HG03460 (cell line): ENCODE measurements at regions not wholly inside any gene's neighbourhood (a gene's known extent, or its start where the extent isn't known, plus 50 kb on each side); places are given as distances from the start of the nearest gene placed in this dataset.

Experiments
- ATAC-seq: cut with Tn5 transposase; IDR thresholded peaks from one replicate; pipeline ENCODE4 v1.9.1; 2021; ENCODE audit not compliant: unreplicated experiment

DNA sequence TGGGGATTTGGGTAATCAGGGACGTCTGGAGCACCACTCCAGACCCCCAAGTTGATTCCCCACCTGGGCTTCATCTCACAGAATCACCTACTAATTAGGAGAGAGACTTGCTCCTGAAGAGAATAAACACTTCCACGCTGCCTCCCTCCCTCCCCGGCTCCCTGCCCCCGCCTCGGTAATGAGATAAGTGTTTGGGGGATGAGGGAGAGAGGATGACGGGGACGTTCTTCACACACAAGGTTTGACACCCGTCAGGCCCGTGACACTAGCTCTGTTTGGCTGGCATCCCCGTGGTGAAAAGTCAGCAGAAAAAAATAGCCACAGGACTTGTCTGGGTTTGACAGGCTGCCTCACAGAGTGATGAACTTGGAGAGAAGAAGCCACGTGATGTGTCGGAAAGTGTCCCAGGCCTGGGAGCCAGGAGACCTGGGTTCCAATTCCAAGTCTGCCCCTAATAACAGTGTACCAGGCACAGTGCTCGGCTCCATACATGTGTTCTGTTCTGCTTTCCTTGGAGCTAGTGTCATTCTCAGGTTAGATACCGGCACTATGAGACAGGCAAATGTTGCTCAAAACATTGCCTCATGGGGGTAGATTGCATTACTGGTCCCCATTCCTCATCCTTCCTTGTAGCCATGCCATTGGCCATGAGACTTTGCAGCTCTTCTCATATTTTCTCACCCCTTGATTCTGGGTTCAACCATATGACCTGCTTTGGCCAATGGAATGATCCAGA is 578.0 kb downstream of the BCOR start:
- no peak for ATAC-seq

DNA sequence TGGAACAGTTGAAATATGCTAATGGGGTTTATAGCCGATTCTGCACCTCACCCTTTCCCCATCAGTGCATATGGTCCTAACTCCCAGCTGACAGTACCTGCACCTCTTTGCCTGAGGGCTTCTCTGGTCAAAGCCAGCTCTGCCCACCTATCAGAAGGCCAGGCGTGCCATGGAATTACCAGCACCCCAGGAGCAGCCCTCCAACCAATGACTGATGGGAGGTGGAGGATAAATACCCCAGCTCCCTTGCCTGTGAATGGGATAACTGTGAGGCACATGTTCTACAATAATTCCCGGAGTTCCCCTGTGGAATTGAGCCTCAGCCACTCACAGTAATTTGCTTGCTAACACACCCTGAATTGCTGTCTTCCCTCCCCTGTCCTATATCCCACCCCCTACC is 572.0 kb downstream of the BCOR start:
- no peak for ATAC-seq

- ATAC-seq, result no peak
Observed at GRCh38 chrX:39527025-39527424, 570.7 kb downstream of the BCOR start.

- no peak for ATAC-seq
Observed at GRCh38 chrX:39528161-39528916, 569.4 kb downstream of the BCOR start.

- no peak for ATAC-seq
Observed at GRCh38 chrX:39532761-39533160, 565.0 kb downstream of the BCOR start.

DNA sequence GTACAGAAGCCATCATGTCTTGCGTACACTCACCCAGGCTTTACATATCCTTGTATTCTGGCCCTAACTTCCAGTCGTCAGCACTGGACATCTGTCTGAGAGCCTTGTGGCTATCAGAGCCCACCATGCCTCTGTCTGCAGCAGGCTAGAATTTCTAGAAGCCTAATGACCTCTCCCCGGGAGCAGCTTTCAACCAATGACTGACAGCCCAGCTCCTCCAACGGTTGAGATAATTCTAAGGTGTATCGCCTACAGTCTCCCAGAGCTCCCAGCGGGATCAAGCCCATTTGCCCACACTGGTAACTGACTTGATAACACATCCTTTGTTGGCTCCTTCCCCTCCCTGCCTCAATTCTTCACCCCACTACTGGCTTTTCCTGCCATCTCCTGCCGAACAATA is 562.8 kb downstream of the BCOR start:
- no peak for ATAC-seq

- no peak for ATAC-seq
Observed at GRCh38 chrX:39536211-39536610, 561.5 kb downstream of the BCOR start.

DNA sequence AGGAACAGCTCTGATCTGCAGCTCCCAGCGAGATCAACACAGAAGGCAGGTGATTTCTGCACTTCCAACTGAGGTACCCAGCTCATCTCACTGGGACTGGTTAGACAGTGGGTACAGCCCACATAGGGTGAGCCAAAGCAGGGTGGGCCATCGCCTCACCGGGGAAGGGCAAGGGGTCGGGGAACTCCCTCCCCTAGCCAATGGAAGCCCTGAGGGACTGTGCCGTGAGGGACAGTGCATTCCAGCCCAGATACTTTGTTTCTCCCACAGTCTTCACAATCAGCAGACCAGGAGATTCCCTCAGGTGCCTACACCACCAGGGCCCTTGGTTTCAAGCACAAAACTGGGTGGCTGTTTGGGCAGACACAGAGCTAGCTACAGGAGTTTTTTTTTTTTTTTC is 555.9 kb downstream of the BCOR start:
- ATAC-seq, result no peak

DNA sequence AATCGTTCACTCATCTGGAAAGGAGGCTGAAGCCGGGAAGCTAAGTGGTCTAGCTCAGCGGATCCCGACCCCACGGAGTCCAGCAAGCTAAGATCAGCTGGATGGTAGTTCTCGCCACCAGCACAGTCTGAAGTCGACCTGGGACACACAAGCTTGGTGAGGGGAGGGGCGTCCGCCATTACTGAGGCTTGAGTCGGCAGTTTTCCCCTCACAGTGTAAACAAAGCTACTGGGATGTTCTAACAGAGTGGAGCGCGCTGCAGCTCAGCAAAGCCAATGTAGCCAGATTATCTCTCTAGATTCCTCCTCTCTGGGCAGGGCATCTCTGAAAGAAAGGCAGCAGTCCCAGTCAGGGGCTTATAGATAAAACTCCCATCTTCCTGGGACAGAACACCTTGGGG is 555.4 kb downstream of the BCOR start:
- no peak for ATAC-seq

DNA sequence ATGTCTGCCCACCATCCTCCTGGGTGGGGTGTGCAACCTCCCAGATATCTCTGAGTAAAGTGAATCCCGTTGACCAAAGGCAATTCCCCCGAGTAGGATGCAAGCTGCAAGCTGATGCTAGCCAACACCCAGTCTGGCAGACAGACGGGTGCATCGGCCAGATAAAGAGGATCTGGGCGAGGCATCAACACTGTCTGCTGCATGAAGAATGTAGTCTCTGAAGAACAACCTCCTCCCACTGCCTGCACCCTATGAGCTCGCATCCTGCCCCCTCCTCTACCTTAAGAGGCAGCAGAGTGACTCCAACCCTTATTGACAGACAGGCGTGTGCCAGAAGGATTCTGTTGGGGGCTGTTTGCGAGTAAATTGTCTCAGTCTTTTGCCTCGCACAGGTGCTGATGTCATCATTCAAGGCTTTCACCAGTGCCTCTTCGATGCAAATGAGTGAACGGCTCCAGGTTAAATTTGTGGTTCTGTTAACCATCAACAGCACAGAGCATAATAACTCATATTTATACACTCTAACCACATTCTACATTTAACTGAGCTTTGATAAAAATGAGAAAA is 546.9 kb downstream of the BCOR start:
- ATAC-seq, result no peak

GRCh38 chrX:39551762-39552161 is 546.0 kb downstream of the BCOR start:
- ATAC-seq, result no peak

GRCh38 chrX:39555431-39555830 is 542.3 kb downstream of the BCOR start:
- no peak for ATAC-seq

- no peak for ATAC-seq
Observed at GRCh38 chrX:39556056-39556455, 541.7 kb downstream of the BCOR start.

DNA sequence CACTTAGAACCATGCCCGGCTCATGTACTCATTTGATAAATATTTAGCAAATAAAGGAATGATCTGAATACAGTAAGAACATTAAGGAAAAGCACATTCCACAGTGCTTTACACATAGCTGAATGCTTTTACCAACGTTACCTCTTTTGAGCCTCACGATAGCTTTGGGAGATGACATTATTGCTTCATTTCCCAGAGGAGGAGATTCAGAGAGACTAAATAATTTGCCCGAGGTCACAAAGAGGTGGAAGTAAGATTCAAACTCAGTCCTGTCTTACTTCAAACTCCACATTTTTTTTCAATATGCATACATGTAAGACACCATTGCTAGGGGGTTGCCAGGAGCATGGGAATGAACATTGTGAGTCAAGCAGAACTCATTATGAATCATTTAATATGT is 538.5 kb downstream of the BCOR start:
- no peak for ATAC-seq

DNA sequence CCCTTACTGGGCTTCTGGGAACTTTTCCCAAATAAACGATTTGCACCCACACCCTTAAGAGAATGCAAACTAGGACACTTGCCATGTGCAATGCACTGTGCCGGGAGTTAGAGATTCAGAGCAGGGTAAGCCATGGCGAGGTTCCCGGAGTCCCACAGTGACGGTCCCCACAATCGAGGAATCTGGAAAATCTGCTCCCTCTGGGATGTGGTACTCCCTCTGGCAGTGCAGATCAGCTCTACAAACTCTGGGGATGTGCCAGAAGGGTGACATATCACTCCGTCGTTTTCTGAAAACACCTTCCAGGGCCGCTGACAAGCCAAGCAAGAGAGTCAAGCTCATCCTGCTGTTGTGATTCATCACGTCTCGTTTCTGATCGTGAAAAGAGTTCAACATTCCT is 537.5 kb downstream of the BCOR start:
- ATAC-seq, result no peak

- no peak for ATAC-seq
Observed at GRCh38 chrX:39563178-39563577, 534.6 kb downstream of the BCOR start.

DNA sequence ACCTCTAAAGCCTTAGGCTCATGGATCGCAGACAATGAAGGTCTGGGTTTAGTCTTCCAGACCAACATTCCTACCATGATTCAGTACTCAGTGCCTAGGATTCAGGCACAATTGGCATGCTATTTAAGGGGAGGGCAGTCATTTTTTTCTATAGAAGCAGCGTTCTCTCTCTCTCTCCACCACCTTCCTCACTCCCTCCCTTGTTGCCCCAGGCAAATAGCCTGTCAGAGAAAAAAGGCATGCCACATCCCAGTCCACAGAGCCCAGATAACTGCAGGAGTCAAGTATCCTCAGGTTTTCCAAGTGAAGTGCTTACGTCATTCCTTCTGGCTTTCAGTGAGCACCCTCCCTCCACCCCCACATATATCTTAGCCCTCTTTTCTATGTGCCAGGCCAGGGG is 533.0 kb downstream of the BCOR start:
- no peak for ATAC-seq

DNA sequence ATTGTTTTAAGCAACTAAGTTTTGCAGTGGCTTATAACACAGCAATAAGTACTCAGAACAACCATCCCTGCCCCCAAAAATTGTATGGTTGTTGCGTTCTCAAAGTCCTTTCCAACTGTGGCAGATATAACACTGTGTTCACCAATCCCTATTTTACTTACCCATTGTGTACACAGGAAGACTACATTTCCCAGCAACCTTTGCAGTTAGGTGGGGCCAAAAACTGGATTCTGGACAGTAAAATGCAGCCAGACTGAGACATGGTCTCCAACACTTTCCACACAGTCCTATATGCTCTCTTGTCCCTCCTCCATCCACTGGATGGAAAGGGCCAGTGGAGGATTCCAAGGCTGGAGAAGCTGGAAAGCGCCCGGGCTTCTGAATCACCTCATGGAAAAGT is 523.6 kb downstream of the BCOR start:
- ATAC-seq, result no peak

DNA sequence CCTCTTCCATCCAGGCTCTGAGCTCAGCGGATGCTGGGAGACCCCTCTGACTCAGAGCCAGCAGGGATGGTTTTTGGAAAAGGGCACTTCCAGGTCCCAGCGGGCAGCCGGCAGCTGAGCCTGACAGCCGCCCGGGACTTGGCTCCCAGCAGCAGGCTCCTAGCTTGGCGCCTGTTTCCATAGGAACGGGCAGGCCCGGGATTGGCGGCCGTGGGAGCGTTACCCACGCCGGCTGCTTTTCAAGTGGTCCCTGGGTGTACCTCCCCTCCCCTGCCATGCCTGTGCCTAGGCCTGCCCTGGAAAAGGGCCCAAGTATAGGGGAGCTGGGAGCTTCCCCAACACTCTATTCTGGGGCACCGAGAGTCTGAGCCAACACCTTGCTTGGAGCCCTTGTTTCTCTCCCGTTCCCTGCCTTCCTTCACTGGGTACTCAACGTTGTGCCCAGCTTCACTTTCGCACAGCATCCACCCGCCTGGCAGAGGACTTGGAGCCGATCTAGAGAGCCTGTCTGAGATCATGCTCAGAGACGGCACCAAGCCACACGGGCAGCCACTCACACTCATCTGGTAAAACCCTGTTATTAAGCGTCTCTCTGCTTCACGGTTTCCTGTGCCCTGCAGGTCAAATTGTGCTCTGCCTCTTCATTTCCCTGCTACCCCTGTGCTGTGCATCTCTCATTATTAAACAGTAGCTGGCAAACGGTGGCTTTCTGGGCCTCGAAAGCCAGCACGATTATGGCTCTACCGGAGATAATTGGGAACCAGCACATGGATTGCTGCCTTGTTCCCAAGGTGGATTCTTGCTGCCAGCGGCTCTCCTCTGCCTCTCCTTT is 521.5 kb downstream of the BCOR start:
- ATAC-seq, result no peak

DNA sequence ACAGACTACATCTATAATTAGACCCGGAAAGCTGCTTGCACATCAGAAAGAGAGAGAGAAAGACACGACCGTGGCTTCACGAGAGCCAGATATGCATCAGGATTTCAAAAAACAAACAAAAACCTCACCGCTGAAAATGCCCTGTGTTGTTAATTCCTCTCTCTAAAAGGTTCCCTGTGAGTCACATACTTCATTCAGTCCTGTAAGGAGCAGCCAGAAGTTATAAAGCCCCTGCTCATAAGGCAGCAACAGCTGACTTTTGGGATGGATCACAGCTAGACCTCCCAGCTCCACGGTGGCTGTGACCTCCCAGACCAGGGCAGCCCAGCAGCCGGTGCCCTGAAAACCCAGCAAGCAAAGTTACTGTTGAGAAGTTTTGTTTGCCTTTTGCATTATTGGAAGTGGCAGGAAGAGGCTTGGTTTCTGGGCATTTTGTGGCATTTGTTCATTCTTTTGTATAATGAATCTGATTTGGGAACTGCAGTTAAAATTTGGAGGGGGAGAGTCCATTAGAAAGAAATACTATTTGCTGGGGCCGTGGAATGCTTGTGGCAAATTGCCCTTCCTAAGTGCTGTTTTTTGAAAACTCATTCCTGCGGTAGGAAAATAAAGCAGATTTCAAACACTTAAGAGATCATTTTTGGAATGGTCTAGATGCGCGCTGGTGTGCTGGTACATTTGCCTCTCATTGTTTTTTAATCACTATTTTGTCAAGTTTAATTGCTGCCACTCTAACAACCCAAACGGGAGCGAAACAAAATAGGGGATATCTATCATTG is 520.4 kb downstream of the BCOR start:
- ATAC-seq, result no peak
